GM12878 (cell line): ENCODE measurements at regions not wholly inside any gene's neighbourhood (a gene's known extent, or its start where the extent isn't known, plus 50 kb on each side); places are given as distances from the start of the nearest gene placed in this dataset.

Source experiments
- ATAC-seq: fragments of 200-7000 bp; cut with Tn5 transposase; 3 replicates; pipeline ENCODE4 v1.9.1; 2020; ENCODE audit warnings: mild to moderate bottlenecking, moderate library complexity
- BruUV-seq: library from RNA; stranded (reverse); fragments of 400-500 nt; replicated peaks from 2 replicates; lab custom pipeline; 2021; lab: Mats Ljungman, UMichigan
- CTCF ChIA-PET: fragments of 300-600 bp; sonication (Branson Sonifier 250); formaldehyde crosslinking; extraction: SDS; loops from one replicate; lab custom pipeline; 2021; ENCODE audit warnings: inconsistent platforms; lab: Yijun Ruan, JAX
- POLR2A ChIA-PET: fragments of 350-600 bp; formaldehyde crosslinking; extraction: SDS; loops from one replicate; lab custom pipeline; 2021; ENCODE audit warnings: inconsistent platforms; lab: Charles Lee
- RAD21 ChIA-PET: fragments of 300-600 bp; sonication (Branson Sonifier 250); formaldehyde crosslinking; loops from one replicate; lab custom pipeline; 2023; ENCODE audit warnings: antibody characterized with exemption; ENCODE audit not compliant: unreplicated experiment; lab: Charles Lee
- SMC1A ChIA-PET: fragments of 300-600 bp; sonication (Branson Sonifier 250); formaldehyde crosslinking; loops from one replicate; lab custom pipeline; 2023; ENCODE audit not compliant: unreplicated experiment, uncharacterized antibody; lab: Charles Lee
- DNase-seq: peaks from one replicate; pipeline ENCODE4 v3.0.0-alpha.2; 2011; ENCODE audit warnings: low read depth, low spot score
- FAIRE-seq: peaks from 3 replicates; lab custom pipeline; 2011; peaks lifted over from hg19 to GRCh38; lab: Jason Lieb, UNC
- H2AFZ ChIP-seq: 2 replicates; pipeline ENCODE4 v1.6.0; 2011; ENCODE audit warnings: low read depth, low read length, control low read depth; ENCODE audit not compliant: control insufficient read depth
- H3K27ac ChIP-seq: 2 replicates; pipeline ENCODE4 v1.5.1; 2011; ENCODE audit warnings: control low read depth; ENCODE audit not compliant: control insufficient read depth, insufficient read depth
- H3K27me3 ChIP-seq, 2 experiments: replicated peaks in 1 of 2; 2 replicates each; pipeline versions ENCODE4 v1.6.0 to v1.6.1; 2011; ENCODE audit warnings: low read length in 1 of 2; ENCODE audit not compliant: control insufficient read depth in 2 of 2, insufficient read depth in 2 of 2
- H3K36me3 ChIP-seq, 2 experiments: 2 replicates each; pipeline ENCODE4 v1.5.1; 2011; ENCODE audit warnings: low read length in 1 of 2; ENCODE audit not compliant: control insufficient read depth in 2 of 2, insufficient read depth in 2 of 2
- H3K4me1 ChIP-seq: 2 replicates; pipeline ENCODE4 v1.6.1; 2011; ENCODE audit warnings: mild to moderate bottlenecking, low read length, moderate library complexity, mixed read lengths; ENCODE audit not compliant: control insufficient read depth, insufficient read depth
- H3K4me2 ChIP-seq: 2 replicates; pipeline ENCODE4 v1.6.0; 2011; ENCODE audit warnings: control low read depth; ENCODE audit not compliant: control insufficient read depth, insufficient read depth
- H3K4me3 ChIP-seq: fragments of 200-600 bp; sonication (generic); 2 replicates; pipeline ENCODE4 v1.5.1; 2016
- H3K79me2 ChIP-seq: 2 replicates; pipeline ENCODE4 v1.6.0; 2011; ENCODE audit warnings: low read length; ENCODE audit not compliant: control insufficient read depth, insufficient read depth
- H3K9ac ChIP-seq: 2 replicates; pipeline ENCODE4 v1.8.0; 2011; ENCODE audit warnings: low read length, control low read depth, mixed read lengths; ENCODE audit not compliant: control insufficient read depth, insufficient read depth
- H3K9me3 ChIP-seq: replicated peaks from 3 replicates; pipeline ENCODE4 v1.5.1; 2011; ENCODE audit warnings: mild to moderate bottlenecking, low read length; ENCODE audit not compliant: control insufficient read depth, insufficient read depth
- H4K20me1 ChIP-seq: 2 replicates; pipeline ENCODE4 v1.6.0; 2011; ENCODE audit not compliant: control insufficient read depth, insufficient read depth
- ETV6 ChIP-seq, 2 experiments: fragments of 450-650 bp in 1 of 2; IDR thresholded peaks in 1 of 2; conservative IDR thresholded peaks in 1 of 2; 2 replicates each; pipeline ENCODE4 v1.6.1; 2014; ENCODE audit warnings: antibody characterized with exemption in 1 of 2, borderline replicate concordance in 1 of 2, low read depth in 1 of 2, mild to moderate bottlenecking in 1 of 2, moderate library complexity in 1 of 2
- GATAD2B ChIP-seq: fragments of 450-650 bp; conservative IDR thresholded peaks from 2 replicates; pipeline ENCODE4 v1.6.1; 2017; ENCODE audit warnings: low read depth, mild to moderate bottlenecking, moderate library complexity
- IRF4 ChIP-seq: IDR thresholded peaks from 2 replicates; pipeline ENCODE4 v1.6.1; 2011; ENCODE audit warnings: low read depth, low read length
- KLF5 ChIP-seq: fragments of 450-650 bp; IDR thresholded peaks from 2 replicates; pipeline ENCODE4 v1.6.1; 2014; ENCODE audit warnings: mild to moderate bottlenecking; ENCODE audit not compliant: partially characterized antibody
- NFXL1 ChIP-seq: fragments of 450-650 bp; IDR thresholded peaks from 2 replicates; pipeline ENCODE4 v1.6.1; 2017; ENCODE audit warnings: antibody characterized with exemption, mild to moderate bottlenecking, borderline replicate concordance
- NR2C2 ChIP-seq: IDR thresholded peaks from 2 replicates; pipeline ENCODE4 v1.6.1; 2011; ENCODE audit warnings: borderline replicate concordance, low read depth; ENCODE audit not compliant: control insufficient read depth, insufficient read length
- TCF3 ChIP-seq: IDR thresholded peaks from 2 replicates; pipeline ENCODE4 v1.6.1; 2012; ENCODE audit warnings: low read depth, mild to moderate bottlenecking, low read length, borderline replicate concordance; ENCODE audit not compliant: insufficient read depth
- ZNF24 ChIP-seq: fragments of 450-650 bp; IDR thresholded peaks from 2 replicates; pipeline ENCODE4 v1.6.1; 2017; ENCODE audit warnings: antibody characterized with exemption, mild to moderate bottlenecking
- WGBS: methylation state at CpG from one replicate; pipeline ENCODE4 v1.1.6; 2016; ENCODE audit warnings: low lambda C conversion rate; ENCODE audit not compliant: insufficient replicate concordance, insufficient coverage; ENCODE audit errors: missing lambda C conversion rate; 5-methylcytosine and 5-hydroxymethylcytosine counted together
- in situ Hi-C: fragments of 300-500 bp; cut with MboI; formaldehyde crosslinking; loops from 9 replicates; pipeline ENCODE4 v1.14.3; 2018; ENCODE audit warnings: mixed read lengths
- intact Hi-C: fragments of 100-400 bp; cut with micrococcal nuclease; formaldehyde crosslinking; loops from one replicate; pipeline ENCODE4 v1.14.2; 2022; ENCODE audit not compliant: unreplicated experiment
- TF ChIP-seq, protein P1 (sequence below): IDR thresholded peaks from 2 replicates; pipeline ENCODE4 v1.6.1; 2011; ENCODE audit warnings: low read depth, mild to moderate bottlenecking, low read length, moderate library complexity, borderline replicate concordance; ENCODE audit errors: extremely low read depth
- TF ChIP-seq, protein P2 (sequence below): fragments of 450-650 bp; conservative IDR thresholded peaks from 2 replicates; pipeline ENCODE4 v1.6.1; 2017; ENCODE audit warnings: mild to moderate bottlenecking, moderate library complexity
- TF ChIP-seq, protein P3 (sequence below): fragments of 450-650 bp; IDR thresholded peaks from 2 replicates; pipeline ENCODE4 v1.6.1; 2014; ENCODE audit warnings: mild to moderate bottlenecking
- TF ChIP-seq, protein P4 (sequence below): fragments of 450-650 bp; formaldehyde crosslinking; IDR thresholded peaks from 2 replicates; pipeline ENCODE4 v1.4.0; 2020; ENCODE audit warnings: mild to moderate bottlenecking, moderate library complexity
- TF ChIP-seq, protein P5 (sequence below): fragments of 450-650 bp; formaldehyde crosslinking; IDR thresholded peaks from 2 replicates; pipeline ENCODE4 v1.4.0; 2022; ENCODE audit warnings: mild to moderate bottlenecking, moderate library complexity

DNA sequence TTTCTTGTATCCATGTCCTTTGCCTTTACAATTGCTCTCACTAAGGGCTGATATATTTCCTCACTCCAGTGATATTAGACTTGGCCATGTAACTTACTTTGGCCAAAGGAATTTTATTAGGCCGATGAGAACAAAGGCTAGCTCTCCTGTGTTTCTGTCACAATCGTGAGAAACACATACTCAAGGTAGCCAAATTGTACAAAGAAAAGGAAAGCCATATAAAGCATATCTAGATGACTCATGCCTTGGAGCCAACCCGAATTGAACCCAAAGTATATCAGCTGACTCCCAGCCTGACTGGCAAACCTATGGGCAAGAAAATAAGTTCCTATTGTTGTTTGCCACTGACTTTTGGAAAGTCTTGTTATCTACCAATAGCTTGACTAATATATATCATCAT is 371.7 kb upstream of the LRRC7 start:
- SMC1A ChIA-PET = interaction anchor here (1.0 kb wide), 1 partner anchor 9 kb away, joined by 3 read pairs; no protein-coding TSS in a partner anchor
- intact Hi-C loops = no loop called here
- no peak for FAIRE-seq
- TF ChIP-seq, protein P1, sequence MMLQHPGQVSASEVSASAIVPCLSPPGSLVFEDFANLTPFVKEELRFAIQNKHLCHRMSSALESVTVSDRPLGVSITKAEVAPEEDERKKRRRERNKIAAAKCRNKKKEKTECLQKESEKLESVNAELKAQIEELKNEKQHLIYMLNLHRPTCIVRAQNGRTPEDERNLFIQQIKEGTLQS = no peak
- TF ChIP-seq, protein P2, sequence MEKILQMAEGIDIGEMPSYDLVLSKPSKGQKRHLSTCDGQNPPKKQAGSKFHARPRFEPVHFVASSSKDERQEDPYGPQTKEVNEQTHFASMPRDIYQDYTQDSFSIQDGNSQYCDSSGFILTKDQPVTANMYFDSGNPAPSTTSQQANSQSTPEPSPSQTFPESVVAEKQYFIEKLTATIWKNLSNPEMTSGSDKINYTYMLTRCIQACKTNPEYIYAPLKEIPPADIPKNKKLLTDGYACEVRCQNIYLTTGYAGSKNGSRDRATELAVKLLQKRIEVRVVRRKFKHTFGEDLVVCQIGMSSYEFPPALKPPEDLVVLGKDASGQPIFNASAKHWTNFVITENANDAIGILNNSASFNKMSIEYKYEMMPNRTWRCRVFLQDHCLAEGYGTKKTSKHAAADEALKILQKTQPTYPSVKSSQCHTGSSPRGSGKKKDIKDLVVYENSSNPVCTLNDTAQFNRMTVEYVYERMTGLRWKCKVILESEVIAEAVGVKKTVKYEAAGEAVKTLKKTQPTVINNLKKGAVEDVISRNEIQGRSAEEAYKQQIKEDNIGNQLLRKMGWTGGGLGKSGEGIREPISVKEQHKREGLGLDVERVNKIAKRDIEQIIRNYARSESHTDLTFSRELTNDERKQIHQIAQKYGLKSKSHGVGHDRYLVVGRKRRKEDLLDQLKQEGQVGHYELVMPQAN = no peak
- no peak for TF ChIP-seq GATAD2B
- no peak for TF ChIP-seq ETV6 (conservative IDR thresholded peaks at IDR 0.05 in 1 of 2, IDR thresholded peaks at IDR 0.05 in 1 of 2; ENCODE audit: borderline replicate concordance in 1 of 2, low read depth in 1 of 2)
- TF ChIP-seq, protein P3, sequence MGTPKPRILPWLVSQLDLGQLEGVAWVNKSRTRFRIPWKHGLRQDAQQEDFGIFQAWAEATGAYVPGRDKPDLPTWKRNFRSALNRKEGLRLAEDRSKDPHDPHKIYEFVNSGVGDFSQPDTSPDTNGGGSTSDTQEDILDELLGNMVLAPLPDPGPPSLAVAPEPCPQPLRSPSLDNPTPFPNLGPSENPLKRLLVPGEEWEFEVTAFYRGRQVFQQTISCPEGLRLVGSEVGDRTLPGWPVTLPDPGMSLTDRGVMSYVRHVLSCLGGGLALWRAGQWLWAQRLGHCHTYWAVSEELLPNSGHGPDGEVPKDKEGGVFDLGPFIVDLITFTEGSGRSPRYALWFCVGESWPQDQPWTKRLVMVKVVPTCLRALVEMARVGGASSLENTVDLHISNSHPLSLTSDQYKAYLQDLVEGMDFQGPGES = no peak
- no peak for TF ChIP-seq IRF4
- no peak for TF ChIP-seq ZNF24
- TF ChIP-seq, protein P4, sequence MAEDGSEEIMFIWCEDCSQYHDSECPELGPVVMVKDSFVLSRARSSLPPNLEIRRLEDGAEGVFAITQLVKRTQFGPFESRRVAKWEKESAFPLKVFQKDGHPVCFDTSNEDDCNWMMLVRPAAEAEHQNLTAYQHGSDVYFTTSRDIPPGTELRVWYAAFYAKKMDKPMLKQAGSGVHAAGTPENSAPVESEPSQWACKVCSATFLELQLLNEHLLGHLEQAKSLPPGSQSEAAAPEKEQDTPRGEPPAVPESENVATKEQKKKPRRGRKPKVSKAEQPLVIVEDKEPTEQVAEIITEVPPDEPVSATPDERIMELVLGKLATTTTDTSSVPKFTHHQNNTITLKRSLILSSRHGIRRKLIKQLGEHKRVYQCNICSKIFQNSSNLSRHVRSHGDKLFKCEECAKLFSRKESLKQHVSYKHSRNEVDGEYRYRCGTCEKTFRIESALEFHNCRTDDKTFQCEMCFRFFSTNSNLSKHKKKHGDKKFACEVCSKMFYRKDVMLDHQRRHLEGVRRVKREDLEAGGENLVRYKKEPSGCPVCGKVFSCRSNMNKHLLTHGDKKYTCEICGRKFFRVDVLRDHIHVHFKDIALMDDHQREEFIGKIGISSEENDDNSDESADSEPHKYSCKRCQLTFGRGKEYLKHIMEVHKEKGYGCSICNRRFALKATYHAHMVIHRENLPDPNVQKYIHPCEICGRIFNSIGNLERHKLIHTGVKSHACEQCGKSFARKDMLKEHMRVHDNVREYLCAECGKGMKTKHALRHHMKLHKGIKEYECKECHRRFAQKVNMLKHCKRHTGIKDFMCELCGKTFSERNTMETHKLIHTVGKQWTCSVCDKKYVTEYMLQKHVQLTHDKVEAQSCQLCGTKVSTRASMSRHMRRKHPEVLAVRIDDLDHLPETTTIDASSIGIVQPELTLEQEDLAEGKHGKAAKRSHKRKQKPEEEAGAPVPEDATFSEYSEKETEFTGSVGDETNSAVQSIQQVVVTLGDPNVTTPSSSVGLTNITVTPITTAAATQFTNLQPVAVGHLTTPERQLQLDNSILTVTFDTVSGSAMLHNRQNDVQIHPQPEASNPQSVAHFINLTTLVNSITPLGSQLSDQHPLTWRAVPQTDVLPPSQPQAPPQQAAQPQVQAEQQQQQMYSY = no peak
- TF ChIP-seq TCF3 = no peak
- TF ChIP-seq NR2C2 = no peak
- no peak for TF ChIP-seq KLF5
- no peak for TF ChIP-seq NFXL1
- TF ChIP-seq, protein P5, sequence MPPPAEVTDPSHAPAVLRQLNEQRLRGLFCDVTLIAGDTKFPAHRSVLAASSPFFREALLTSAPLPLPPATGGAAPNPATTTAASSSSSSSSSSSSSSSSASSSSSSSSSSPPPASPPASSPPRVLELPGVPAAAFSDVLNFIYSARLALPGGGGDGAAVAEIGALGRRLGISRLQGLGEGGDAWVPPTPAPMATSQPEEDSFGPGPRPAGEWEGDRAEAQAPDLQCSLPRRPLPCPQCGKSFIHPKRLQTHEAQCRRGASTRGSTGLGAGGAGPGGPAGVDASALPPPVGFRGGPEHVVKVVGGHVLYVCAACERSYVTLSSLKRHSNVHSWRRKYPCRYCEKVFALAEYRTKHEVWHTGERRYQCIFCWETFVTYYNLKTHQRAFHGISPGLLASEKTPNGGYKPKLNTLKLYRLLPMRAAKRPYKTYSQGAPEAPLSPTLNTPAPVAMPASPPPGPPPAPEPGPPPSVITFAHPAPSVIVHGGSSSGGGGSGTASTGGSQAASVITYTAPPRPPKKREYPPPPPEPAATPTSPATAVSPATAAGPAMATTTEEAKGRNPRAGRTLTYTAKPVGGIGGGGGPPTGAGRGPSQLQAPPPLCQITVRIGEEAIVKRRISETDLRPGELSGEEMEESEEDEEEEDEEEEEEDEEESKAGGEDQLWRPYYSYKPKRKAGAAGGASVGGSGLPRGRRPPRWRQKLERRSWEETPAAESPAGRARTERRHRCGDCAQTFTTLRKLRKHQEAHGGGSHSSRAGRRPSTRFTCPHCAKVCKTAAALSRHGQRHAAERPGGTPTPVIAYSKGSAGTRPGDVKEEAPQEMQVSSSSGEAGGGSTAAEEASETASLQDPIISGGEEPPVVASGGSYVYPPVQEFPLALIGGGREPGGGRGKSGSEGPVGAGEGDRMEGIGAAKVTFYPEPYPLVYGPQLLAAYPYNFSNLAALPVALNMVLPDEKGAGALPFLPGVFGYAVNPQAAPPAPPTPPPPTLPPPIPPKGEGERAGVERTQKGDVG (CRISPR knock-in tag) = no peak

More for the DNA sequence above, 371.7 kb upstream of the LRRC7 start:
- Histone ChIP-seq H3K4me2 (no peak overlapping the region), H3K27ac (no peak overlapping the region), H3K79me2 (no peaks in the 10 kb centered on the region), H3K4me3 (no peak overlapping the region), H3K36me3 (no peaks in the 10 kb centered on the region), H3K4me1 (no peaks in the 10 kb centered on the region), H2AFZ (no peak overlapping the region), H3K9me3 (no peaks in the 10 kb centered on the region), H4K20me1 (no peaks in the 10 kb centered on the region), H3K9ac (no peak overlapping the region), H3K27me3 (no peaks in the 10 kb centered on the region)
- WGBS = 8% methylated on average over 3 of the region's 3 CpGs
- ATAC-seq (no peak), DNase-seq (no peak)
- CTCF ChIA-PET = interaction anchor here (1.8 kb wide), 1 partner anchor 12 kb away, joined by 3 read pairs; no protein-coding TSS in a partner anchor
- no TSS peak for BruUV-seq
- in situ Hi-C loops = no loop called here
- RAD21 ChIA-PET = no interaction called here
- POLR2A ChIA-PET = no interaction called here
